PC-3 (cell line): ENCODE measurements at regions not wholly inside any gene's neighbourhood (a gene's known extent, or its start where the extent isn't known, plus 50 kb on each side); places are given as distances from the start of the nearest gene placed in this dataset.

Experiments used
- CTCF ChIP-seq: fragments of 300-600 bp; sonication (generic); conservative IDR thresholded peaks from 2 replicates; pipeline ENCODE4 v1.5.1; 2017; ENCODE audit warnings: antibody characterized with exemption, low read depth, mild to moderate bottlenecking, low read length
- EZH2 ChIP-seq: fragments of 300-600 bp; sonication (generic); IDR thresholded peaks from one replicate; pipeline ENCODE4 v1.6.1; 2017; ENCODE audit warnings: antibody characterized with exemption, mild to moderate bottlenecking, low read length; ENCODE audit not compliant: unreplicated experiment

- TF ChIP-seq EZH2 (no peak), CTCF (no peak)
Observed at GRCh38 chr7:42414941-42415505, 178.0 kb upstream of the GLI3 start.
